ENCODE measurements at regions not wholly inside any gene's neighbourhood (a gene's known extent, or its start where the extent isn't known, plus 50 kb on each side); places are given as distances from the start of the nearest gene placed in this dataset.
"Not testable (repeated sequence)": the region's sequence is repeated elsewhere in the genome, so short reads cannot be mapped to it uniquely, and the experiment has no call there.

DNA sequence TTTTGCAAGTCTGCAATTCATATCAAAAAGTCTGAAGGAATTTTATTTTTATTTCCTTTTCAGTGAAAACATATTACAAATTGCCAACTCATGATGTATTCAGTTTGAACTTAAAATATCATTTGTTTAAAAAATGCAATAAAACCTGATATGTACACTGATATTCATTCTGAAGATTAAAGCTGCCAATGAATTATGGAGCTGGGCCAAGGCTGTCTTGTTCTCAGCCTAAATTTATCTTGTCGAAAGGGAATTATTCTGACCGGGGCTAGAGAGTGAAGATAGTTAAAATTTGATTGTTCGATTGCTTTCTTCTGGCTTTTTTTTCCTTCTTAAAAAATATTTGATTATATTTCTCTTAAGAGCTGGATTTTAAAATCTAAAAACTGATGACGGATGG is 54.0 kb upstream of the RBFOX1 start:
- DNase-seq (ENCODE audit: low read depth): no peak

DNA sequence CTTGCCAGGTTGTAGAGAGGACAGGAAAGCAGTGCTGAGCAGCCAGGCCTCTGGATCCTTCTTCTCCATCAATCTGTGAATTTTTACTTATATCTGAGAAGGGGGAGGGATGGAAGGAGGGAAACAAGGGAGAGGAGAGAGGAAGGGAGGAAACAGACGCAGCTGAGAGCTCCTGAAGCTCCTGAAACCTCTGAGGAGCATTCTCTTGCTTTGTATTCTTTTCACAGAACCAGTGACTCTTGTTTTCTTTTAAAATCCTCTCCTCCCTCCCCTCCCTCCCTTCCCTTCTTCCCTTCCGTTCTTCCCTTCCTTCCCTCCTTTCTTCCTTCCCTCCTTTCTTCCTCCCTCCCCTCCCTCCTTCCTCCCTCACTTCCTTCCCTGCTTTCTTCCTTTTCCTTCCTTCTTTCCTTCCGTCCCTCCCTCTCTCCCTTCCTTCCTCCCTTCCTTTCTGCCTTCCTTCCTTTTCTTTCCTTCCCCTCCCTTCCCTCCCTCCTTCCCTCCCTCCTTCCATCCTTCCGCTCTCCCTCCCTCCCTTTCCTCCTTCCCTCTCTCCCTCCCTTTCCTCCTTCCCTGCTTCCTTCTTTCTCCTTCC is 60.0 kb upstream of the RBFOX1 start:
- no peak for DNase-seq (ENCODE audit: low read depth)

DNA sequence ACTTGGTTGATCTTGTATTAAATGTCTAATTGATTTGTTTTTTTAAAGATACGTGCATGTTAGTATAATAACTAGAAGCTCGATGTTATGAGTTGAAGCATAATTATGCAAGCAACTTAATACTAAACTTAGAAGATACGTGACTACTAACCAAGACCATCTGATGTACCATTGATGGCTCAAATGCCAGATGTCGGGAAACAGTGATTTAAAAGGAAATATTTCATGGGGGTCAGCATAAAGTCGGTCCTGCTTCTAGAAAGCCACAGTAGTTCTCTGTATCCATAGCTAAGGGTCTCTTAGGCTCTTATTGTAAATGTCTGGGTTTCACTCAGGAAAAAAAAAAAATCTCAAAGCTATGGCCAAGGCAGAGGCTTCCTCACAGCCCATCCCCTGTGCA is 61.2 kb upstream of the RBFOX1 start:
- no peak for DNase-seq (ENCODE audit: low read depth)

GRCh38 chr16:7270823-7271222 is 61.8 kb upstream of the RBFOX1 start:
- no peak for DNase-seq (ENCODE audit: low read depth)

DNA sequence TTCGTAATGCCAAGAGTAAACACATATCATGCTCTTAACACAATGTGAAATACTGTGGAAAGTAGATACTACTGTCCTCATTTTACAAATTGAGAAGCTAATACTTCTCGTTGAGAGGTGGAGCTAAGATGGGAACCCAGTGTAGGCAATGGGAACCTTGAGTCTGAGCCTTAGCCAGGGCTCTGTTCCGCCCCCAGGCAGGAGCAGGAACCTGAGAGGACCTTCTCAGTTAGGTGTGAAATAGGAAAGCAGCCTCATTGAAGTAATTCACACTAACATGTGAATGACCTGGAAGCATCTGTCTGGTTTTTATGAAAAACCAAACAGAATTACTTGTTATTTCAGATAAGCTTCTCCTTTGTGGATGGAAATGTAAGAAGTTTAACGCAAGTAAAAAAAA is 62.6 kb upstream of the RBFOX1 start:
- DNase-seq (ENCODE audit: low read depth): no peak

GRCh38 chr16:7268182-7268581 is 64.5 kb upstream of the RBFOX1 start:
- peak; percentile 62 for DNase-seq (ENCODE audit: low read depth)

DNA sequence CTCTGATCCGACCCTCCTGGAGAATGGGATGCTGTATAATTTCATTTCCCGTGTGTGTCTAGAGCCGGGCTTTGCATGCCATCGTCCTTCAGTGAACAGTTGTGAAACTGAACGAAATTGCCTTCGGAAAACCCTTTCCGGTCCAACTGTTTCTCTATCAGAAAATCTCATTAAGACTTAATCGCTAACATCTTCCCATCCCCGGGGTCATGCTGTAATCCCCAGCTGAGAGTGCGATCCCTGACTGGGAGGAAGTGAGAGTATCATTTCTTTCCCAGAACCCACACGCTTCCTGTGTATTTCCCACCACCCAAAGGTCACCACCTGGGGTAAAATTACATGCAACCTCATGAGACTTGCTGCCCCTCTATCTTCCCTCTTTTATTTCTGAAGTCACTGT is 75.6 kb upstream of the RBFOX1 start:
- DNase-seq (ENCODE audit: low read depth): no peak

GRCh38 chr16:7246578-7246977 is 86.1 kb upstream of the RBFOX1 start:
- no peak for DNase-seq (ENCODE audit: low read depth)

GRCh38 chr16:7239547-7239946 is 93.1 kb upstream of the RBFOX1 start:
- DNase-seq (ENCODE audit: low read depth): no peak

DNA sequence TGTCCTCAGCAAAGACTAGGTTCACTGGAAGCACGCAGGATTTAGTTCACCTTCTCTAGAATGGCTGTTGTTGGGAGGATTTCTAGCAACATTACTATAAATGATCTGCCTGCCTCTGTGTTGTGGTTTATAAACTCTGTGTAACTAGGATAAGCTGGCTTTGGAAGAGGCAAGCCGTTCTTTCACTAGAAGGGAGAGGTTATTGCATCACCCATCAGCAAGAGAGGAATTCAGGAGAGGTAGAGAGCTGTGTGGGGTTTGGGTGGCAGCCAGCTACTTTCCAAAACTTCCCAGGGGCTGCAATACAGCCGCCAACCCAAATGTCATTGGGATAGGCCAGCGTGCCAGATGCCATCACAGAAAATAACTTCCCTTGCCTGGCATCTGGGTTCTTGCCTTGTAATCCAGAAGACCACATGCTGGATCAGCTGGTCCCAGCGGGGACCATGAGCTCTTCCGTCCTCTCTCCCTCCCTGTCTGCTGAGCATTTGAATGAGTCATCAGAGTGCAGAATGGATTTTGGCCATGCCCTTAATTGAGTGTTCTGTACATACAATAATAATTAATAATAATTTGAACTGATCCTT is 95.7 kb upstream of the RBFOX1 start:
- no peak for DNase-seq (ENCODE audit: low read depth)

DNA sequence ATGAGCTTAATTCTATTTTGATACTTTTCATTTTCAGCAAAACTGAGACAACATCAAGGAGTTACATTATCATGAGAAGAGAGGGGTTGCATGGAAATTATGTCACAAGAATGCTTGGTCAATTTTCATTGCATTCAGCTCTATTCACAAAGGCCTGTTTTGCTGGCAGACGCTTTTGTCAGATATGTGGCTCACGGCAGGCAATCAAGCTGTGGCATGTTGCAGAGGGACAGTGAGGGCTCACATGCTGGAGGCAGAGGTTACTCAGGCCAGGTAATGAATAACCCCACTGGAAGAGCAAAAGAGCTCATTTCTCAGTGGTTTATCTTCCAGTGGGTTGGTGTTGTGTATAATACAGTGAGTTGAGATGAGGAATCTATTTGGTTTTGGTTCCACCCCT is 98.7 kb upstream of the RBFOX1 start:
- no peak for DNase-seq (ENCODE audit: low read depth)

DNA sequence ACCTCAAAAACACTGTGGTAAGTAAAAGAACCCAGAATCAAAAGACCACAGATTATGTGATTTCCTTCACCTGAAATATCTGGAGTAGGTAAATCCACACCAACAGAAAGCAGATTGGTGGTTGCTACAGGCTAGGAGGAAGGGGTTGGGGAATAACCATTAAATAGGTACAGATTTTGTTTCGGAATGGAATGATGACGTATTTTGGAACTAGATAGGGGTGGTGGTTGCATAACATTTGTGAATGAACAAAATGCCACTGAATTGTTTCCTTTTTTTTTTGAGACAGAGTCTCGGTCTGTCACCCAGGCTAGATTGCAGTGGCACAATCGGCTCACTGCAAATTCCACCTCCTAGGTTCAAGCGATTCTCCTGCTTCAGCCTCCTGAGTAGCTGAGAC is 100.9 kb upstream of the RBFOX1 start:
- DNase-seq (ENCODE audit: low read depth): no peak

- not testable (repeated sequence) for DNase-seq (ENCODE audit: low read depth)
Observed at GRCh38 chr16:7229433-7230218, 103.0 kb upstream of the RBFOX1 start.

- DNase-seq (ENCODE audit: low read depth): no peak
Observed at GRCh38 chr16:7227229-7227721, 105.4 kb upstream of the RBFOX1 start.

DNA sequence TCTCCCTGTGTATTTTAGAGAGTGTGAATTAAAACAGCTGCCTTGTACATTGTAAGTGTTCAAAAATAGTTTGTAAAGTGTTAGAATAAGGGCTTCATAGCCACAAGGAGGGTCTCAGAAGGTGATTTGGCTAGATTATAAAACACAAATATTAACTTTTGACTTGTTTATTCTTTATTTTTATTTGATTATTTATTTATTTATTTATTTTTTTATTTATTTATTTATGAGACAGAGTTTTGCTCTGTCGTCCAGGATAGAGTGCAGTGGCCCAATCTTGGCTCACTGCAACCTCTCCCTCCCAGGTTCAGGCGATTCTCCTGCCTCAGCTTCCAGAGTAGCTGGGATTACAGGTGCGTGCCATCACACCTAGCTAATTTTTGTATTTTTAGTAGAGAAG is 111.5 kb upstream of the RBFOX1 start:
- DNase-seq (ENCODE audit: low read depth): no peak

- no peak for DNase-seq (ENCODE audit: low read depth)
Observed at GRCh38 chr16:7218936-7219335, 113.7 kb upstream of the RBFOX1 start.

DNA sequence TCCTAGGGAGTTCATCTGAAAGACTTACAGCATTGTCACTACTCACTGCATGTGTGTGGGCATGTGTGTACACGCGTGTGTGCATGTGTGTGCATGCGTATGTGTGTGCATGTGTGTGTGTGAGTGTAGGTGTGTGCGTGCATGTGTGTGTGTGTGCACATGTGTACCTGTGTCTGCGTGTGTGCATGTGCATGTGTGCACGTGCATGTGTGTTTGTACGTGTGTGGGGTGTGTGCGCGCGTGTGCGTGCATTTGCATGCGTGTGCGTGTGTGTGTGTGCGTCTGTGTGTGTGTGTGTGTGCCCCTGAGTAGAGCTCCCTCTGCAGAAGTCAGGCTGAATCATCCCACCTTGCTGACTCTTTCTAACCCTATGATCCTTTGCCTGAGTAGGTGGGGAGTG is 114.8 kb upstream of the RBFOX1 start:
- DNase-seq (ENCODE audit: low read depth): no peak

DNA sequence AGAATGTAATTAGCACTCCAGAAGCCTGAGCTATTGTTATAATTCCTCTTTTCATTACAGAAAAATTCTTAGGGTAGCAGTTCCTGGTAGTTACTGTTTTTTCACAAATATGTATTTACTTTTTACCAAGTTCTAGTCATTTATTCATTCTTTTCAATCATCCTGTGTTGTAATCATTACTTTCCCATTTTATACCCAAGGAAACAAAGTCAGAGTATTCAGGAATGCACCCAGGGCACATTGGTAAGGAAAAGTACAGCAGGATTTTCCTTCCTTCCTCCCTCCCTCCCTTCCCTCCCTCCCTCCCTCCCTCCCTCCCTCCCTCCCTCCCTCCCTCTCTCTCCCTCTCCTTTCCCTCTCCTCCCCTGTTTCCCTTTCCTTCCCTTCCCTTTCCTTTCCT is 115.9 kb upstream of the RBFOX1 start:
- no peak for DNase-seq (ENCODE audit: low read depth)

- DNase-seq (ENCODE audit: low read depth): no peak
Observed at GRCh38 chr16:7211781-7212180, 120.9 kb upstream of the RBFOX1 start.

- DNase-seq (ENCODE audit: low read depth): peak; percentile 16
Observed at GRCh38 chr16:7209598-7209997, 123.0 kb upstream of the RBFOX1 start.

DNA sequence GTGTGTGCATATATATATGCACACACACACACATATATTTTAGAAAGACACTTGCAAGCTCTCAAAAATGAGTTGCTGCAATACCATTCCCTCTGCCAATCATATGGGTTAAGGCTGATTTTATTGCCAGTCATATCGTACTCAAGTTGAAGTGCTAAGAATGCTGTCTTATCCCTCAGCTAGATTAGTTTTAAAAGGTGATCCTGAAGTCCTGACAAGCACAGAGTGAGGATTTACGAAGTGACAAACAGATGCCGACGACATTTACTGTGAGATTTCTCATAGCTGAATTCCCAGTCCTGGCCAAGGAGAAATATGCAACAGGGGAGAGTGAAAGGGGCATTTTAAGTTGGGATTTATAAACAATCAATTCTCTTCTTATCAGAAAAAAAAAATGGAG is 126.2 kb upstream of the RBFOX1 start:
- DNase-seq (ENCODE audit: low read depth): no peak

DNA sequence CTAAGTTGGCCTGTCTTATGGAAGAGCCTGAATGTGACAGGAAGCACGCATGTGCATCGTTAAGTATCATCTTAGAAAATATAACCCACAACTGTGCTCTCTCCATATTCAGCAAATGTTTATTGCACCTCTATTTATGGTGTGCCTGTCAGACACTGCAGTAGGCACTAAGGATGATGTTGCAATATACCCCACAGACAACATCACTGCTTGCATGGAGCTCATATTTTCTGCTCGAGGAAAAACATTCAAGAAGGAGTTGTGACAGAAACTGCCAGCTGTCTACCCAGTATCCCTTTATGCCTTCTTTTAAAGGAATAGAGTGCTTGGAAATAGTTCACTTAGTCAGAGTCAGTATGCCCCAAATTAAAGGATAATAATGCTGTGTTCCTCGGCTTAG is 132.3 kb upstream of the RBFOX1 start:
- DNase-seq (ENCODE audit: low read depth): no peak

GRCh38 chr16:7185689-7186088 is 147.0 kb upstream of the RBFOX1 start:
- peak; percentile 76 for DNase-seq (ENCODE audit: low read depth)
